ENCODE measurements at regions not wholly inside any gene's neighbourhood (a gene's known extent, or its start where the extent isn't known, plus 50 kb on each side); places are given as distances from the start of the nearest gene placed in this dataset.
"Not testable (repeated sequence)": the region's sequence is repeated elsewhere in the genome, so short reads cannot be mapped to it uniquely, and the experiment has no call there.

- H3K4me3 ChIP-seq (ENCODE audit: low read length) = no peak overlapping the region
- H3K9me3 ChIP-seq (ENCODE audit: low read depth, low read length) = no peaks in the 10 kb centered on the region
- H3K4me1 ChIP-seq (ENCODE audit: insufficient read depth, low read length) = peaks cover 50% of the 10 kb centered on the region
- H3K27me3 ChIP-seq (ENCODE audit: insufficient read depth, low read length) = no peaks in the 10 kb centered on the region
Observed at GRCh38 chr6:11462742-11463397, 74.7 kb upstream of the TMEM170B start.

- Histone ChIP-seq H3K4me1 (ENCODE audit: insufficient read depth, low read length) (peaks cover 50% of the 10 kb centered on the region), H3K4me3 (ENCODE audit: low read length) (no peak overlapping the region), H3K27me3 (ENCODE audit: insufficient read depth, low read length) (no peaks in the 10 kb centered on the region), H3K9me3 (ENCODE audit: low read depth, low read length) (no peaks in the 10 kb centered on the region)
Observed at GRCh38 chr6:11460837-11461661, 76.5 kb upstream of the TMEM170B start.

GRCh38 chr6:11460001-11460668 is 77.4 kb upstream of the TMEM170B start:
- peaks cover 50% of the 10 kb centered on the region for H3K4me1 ChIP-seq (ENCODE audit: insufficient read depth, low read length)
- H3K9me3 ChIP-seq (ENCODE audit: low read depth, low read length) = no peaks in the 10 kb centered on the region
- no peak overlapping the region for H3K4me3 ChIP-seq (ENCODE audit: low read length)
- H3K27me3 ChIP-seq (ENCODE audit: insufficient read depth, low read length) = no peaks in the 10 kb centered on the region

GRCh38 chr6:11459079-11459610 is 78.4 kb upstream of the TMEM170B start:
- Histone ChIP-seq H3K4me3 (ENCODE audit: low read length) (no peak overlapping the region), H3K9me3 (ENCODE audit: low read depth, low read length) (no peaks in the 10 kb centered on the region), H3K27me3 (ENCODE audit: insufficient read depth, low read length) (no peaks in the 10 kb centered on the region), H3K4me1 (ENCODE audit: insufficient read depth, low read length) (peaks cover 50% of the 10 kb centered on the region)

- no peak overlapping the region for H3K4me3 ChIP-seq (ENCODE audit: low read length)
- peaks cover 46% of the 10 kb centered on the region for H3K4me1 ChIP-seq (ENCODE audit: insufficient read depth, low read length)
- no peaks in the 10 kb centered on the region for H3K9me3 ChIP-seq (ENCODE audit: low read depth, low read length)
- H3K27me3 ChIP-seq (ENCODE audit: insufficient read depth, low read length) = no peaks in the 10 kb centered on the region
Observed at GRCh38 chr6:11458509-11458908, 79.0 kb upstream of the TMEM170B start.

- not testable (repeated sequence) for H3K4me3 ChIP-seq (ENCODE audit: low read length); H3K9me3 ChIP-seq (ENCODE audit: low read depth, low read length); H3K27me3 ChIP-seq (ENCODE audit: insufficient read depth, low read length)
- peaks cover 36% of the 10 kb centered on the region for H3K4me1 ChIP-seq (ENCODE audit: insufficient read depth, low read length)
Observed at GRCh38 chr6:11457422-11457821, 80.1 kb upstream of the TMEM170B start.

- H3K4me1 ChIP-seq (ENCODE audit: insufficient read depth, low read length) = not testable (repeated sequence)
Observed at GRCh38 chr6:11452106-11452505, 85.4 kb upstream of the TMEM170B start.

GRCh38 chr6:11450037-11450436 is 87.5 kb upstream of the TMEM170B start:
- no peaks in the 10 kb centered on the region for H3K9me3 ChIP-seq (ENCODE audit: low read depth, low read length)
- no peaks in the 10 kb centered on the region for H3K4me1 ChIP-seq (ENCODE audit: insufficient read depth, low read length)
- H3K4me3 ChIP-seq (ENCODE audit: low read length) = no peak overlapping the region
- no peaks in the 10 kb centered on the region for H3K27me3 ChIP-seq (ENCODE audit: insufficient read depth, low read length)

More at GRCh38 chr6:11452106-11452505, 85.4 kb upstream of the TMEM170B start:
- not testable (repeated sequence) for H3K27me3 ChIP-seq (ENCODE audit: insufficient read depth, low read length); H3K4me3 ChIP-seq (ENCODE audit: low read length); H3K9me3 ChIP-seq (ENCODE audit: low read depth, low read length)

GRCh38 chr6:11449408-11449807 is 88.1 kb upstream of the TMEM170B start:
- H3K4me1 ChIP-seq (ENCODE audit: insufficient read depth, low read length) = no peaks in the 10 kb centered on the region
- H3K27me3 ChIP-seq (ENCODE audit: insufficient read depth, low read length) = no peaks in the 10 kb centered on the region
- H3K4me3 ChIP-seq (ENCODE audit: low read length) = no peak overlapping the region
- H3K9me3 ChIP-seq (ENCODE audit: low read depth, low read length) = no peaks in the 10 kb centered on the region

- no peak overlapping the region for H3K4me3 ChIP-seq (ENCODE audit: low read length)
- H3K4me1 ChIP-seq (ENCODE audit: insufficient read depth, low read length) = peaks cover 3% of the 10 kb centered on the region
- H3K9me3 ChIP-seq (ENCODE audit: low read depth, low read length) = no peaks in the 10 kb centered on the region
- no peaks in the 10 kb centered on the region for H3K27me3 ChIP-seq (ENCODE audit: insufficient read depth, low read length)
Observed at GRCh38 chr6:11448038-11448437, 89.5 kb upstream of the TMEM170B start.

- Histone ChIP-seq H3K9me3 (ENCODE audit: low read depth, low read length) (no peaks in the 10 kb centered on the region), H3K4me1 (ENCODE audit: insufficient read depth, low read length) (peaks cover 3% of the 10 kb centered on the region), H3K4me3 (ENCODE audit: low read length) (no peak overlapping the region), H3K27me3 (ENCODE audit: insufficient read depth, low read length) (no peaks in the 10 kb centered on the region)
Observed at GRCh38 chr6:11447265-11447664, 90.3 kb upstream of the TMEM170B start.

- Histone ChIP-seq H3K4me1 (ENCODE audit: insufficient read depth, low read length) (peaks cover 3% of the 10 kb centered on the region), H3K27me3 (ENCODE audit: insufficient read depth, low read length) (no peaks in the 10 kb centered on the region), H3K9me3 (ENCODE audit: low read depth, low read length) (no peaks in the 10 kb centered on the region), H3K4me3 (ENCODE audit: low read length) (no peak overlapping the region)
Observed at GRCh38 chr6:11445146-11445545, 92.4 kb upstream of the TMEM170B start.

GRCh38 chr6:11443125-11443524 is 94.4 kb upstream of the TMEM170B start:
- not testable (repeated sequence) for H3K9me3 ChIP-seq (ENCODE audit: low read depth, low read length); H3K4me1 ChIP-seq (ENCODE audit: insufficient read depth, low read length); H3K4me3 ChIP-seq (ENCODE audit: low read length); H3K27me3 ChIP-seq (ENCODE audit: insufficient read depth, low read length)

GRCh38 chr6:11442495-11442894 is 95.1 kb upstream of the TMEM170B start:
- no peaks in the 10 kb centered on the region for H3K9me3 ChIP-seq (ENCODE audit: low read depth, low read length)
- peaks cover 7% of the 10 kb centered on the region for H3K4me1 ChIP-seq (ENCODE audit: insufficient read depth, low read length)
- H3K27me3 ChIP-seq (ENCODE audit: insufficient read depth, low read length) = no peaks in the 10 kb centered on the region
- no peak overlapping the region for H3K4me3 ChIP-seq (ENCODE audit: low read length)

- no peaks in the 10 kb centered on the region for H3K27me3 ChIP-seq (ENCODE audit: insufficient read depth, low read length)
- no peak overlapping the region for H3K4me3 ChIP-seq (ENCODE audit: low read length)
- peaks cover 7% of the 10 kb centered on the region for H3K4me1 ChIP-seq (ENCODE audit: insufficient read depth, low read length)
Observed at GRCh38 chr6:11439876-11440275, 97.7 kb upstream of the TMEM170B start.

More at GRCh38 chr6:11439876-11440275, 97.7 kb upstream of the TMEM170B start:
- no peaks in the 10 kb centered on the region for H3K9me3 ChIP-seq (ENCODE audit: low read depth, low read length)
